Suprapubic skin (tissue), 3 donors: ENCODE measurements at regions not wholly inside any gene's neighbourhood (a gene's known extent, or its start where the extent isn't known, plus 50 kb on each side); places are given as distances from the start of the nearest gene placed in this dataset.

Source experiments
- POLR2AphosphoS5 ChIP-seq, 3 donors: sonication (generic); formaldehyde crosslinking; IDR thresholded peaks; one replicate each; pipeline ENCODE4 v1.6.1; 2017; ENCODE audit warnings: antibody characterized with exemption in 3 of 3
- TF ChIP-seq, protein P1 (sequence below), 2 donors: fragments of 200-600 bp in 1 of 2; fragments of 450-650 bp in 1 of 2; sonication (generic) in 1 of 2; IDR thresholded peaks; one replicate each; pipeline ENCODE4 v1.5.1; 2016 to 2019; ENCODE audit warnings: antibody characterized with exemption in 2 of 2, mild to moderate bottlenecking in 1 of 2, moderate library complexity in 1 of 2

DNA sequence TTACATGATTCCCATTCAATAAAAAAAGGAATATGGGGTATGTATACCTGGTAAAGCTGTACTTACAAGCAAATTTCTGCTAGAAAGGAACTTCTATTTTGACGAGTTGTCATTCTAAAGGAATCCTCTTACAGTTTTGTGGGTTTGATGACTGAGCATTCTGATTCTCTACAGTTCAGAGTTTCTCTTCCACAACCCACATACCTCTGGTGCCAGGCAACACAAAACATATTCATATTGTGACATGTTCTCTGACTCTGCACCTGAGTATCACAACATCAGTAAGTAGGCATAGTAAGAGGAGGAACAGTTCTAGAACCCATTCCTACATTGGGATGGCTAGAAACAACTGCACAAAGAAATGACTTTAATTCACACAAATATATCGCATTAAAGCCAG, 636.6 kb downstream of the MED13L start:
- TF ChIP-seq, protein P1, sequence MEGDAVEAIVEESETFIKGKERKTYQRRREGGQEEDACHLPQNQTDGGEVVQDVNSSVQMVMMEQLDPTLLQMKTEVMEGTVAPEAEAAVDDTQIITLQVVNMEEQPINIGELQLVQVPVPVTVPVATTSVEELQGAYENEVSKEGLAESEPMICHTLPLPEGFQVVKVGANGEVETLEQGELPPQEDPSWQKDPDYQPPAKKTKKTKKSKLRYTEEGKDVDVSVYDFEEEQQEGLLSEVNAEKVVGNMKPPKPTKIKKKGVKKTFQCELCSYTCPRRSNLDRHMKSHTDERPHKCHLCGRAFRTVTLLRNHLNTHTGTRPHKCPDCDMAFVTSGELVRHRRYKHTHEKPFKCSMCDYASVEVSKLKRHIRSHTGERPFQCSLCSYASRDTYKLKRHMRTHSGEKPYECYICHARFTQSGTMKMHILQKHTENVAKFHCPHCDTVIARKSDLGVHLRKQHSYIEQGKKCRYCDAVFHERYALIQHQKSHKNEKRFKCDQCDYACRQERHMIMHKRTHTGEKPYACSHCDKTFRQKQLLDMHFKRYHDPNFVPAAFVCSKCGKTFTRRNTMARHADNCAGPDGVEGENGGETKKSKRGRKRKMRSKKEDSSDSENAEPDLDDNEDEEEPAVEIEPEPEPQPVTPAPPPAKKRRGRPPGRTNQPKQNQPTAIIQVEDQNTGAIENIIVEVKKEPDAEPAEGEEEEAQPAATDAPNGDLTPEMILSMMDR (IDR thresholded peaks at IDR 0.05), result no peak
- TF ChIP-seq POLR2AphosphoS5 (IDR thresholded peaks at IDR 0.05), result no peak
